ENCODE measurements at regions not wholly inside any gene's neighbourhood (a gene's known extent, or its start where the extent isn't known, plus 50 kb on each side); places are given as distances from the start of the nearest gene placed in this dataset.
"Not testable (repeated sequence)": the region's sequence is repeated elsewhere in the genome, so short reads cannot be mapped to it uniquely, and the experiment has no call there.

DNA sequence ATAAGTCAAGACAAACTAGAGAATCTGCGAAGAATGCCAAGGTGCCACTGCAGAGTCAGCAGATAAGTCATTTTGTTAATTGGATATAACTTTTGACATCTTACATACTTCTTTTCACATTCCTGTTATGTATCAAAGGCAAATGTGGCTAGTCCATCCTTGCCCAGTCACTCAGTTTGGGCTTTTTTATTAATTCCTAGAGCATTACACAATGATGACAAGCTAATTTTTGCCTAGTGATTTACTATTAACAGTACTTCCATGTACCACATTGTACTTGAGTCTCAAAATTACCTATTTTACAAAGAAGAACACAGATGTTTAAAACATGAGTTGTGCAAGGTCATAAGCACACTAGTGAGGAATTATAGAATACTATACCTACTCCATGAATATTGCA is 680.8 kb downstream of the DNAH5 start:
- no peak for DNase-seq
- in situ Hi-C loops (cut with MboI; ENCODE audit: low pct_unique_long_range_greater_than_20kb, low sequenced_read_pairs): no loop called here

GRCh38 chr5:13253111-13253510 is 691.4 kb downstream of the DNAH5 start:
- no peak for DNase-seq
- in situ Hi-C loops (cut with MboI; ENCODE audit: low pct_unique_long_range_greater_than_20kb, low sequenced_read_pairs): no loop called here

GRCh38 chr5:13252699-13253098 is 691.8 kb downstream of the DNAH5 start:
- in situ Hi-C loops (cut with MboI; ENCODE audit: low pct_unique_long_range_greater_than_20kb, low sequenced_read_pairs): no loop called here
- no peak for DNase-seq

- DNase-seq: peak; percentile 39
- in situ Hi-C loops (cut with MboI; ENCODE audit: low pct_unique_long_range_greater_than_20kb, low sequenced_read_pairs): no loop called here
Observed at GRCh38 chr5:13251623-13252376, 692.7 kb downstream of the DNAH5 start.

GRCh38 chr5:13250464-13251291 is 693.8 kb downstream of the DNAH5 start:
- DNase-seq: peak; percentile 16
- in situ Hi-C loops (cut with MboI; ENCODE audit: low pct_unique_long_range_greater_than_20kb, low sequenced_read_pairs): no loop called here

DNA sequence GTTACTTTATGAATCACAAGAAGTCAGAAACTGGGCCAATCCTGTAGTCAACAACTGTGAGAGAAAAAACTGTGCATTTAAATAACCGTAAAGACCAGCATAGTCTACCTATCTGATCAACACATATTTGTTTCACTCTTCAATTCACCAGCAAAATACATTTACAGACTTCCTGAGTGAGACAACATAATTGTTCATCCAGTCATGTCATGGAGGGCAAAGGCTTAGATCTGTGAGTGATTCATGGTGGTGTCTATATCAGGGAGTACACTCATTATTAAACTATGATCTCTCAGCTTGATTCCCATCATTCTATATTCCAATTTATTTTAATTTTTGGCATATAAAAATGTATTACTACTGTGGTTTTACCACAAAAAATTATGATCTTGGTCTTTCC is 694.6 kb downstream of the DNAH5 start:
- DNase-seq: no peak
- in situ Hi-C loops (cut with MboI; ENCODE audit: low pct_unique_long_range_greater_than_20kb, low sequenced_read_pairs): no loop called here

DNA sequence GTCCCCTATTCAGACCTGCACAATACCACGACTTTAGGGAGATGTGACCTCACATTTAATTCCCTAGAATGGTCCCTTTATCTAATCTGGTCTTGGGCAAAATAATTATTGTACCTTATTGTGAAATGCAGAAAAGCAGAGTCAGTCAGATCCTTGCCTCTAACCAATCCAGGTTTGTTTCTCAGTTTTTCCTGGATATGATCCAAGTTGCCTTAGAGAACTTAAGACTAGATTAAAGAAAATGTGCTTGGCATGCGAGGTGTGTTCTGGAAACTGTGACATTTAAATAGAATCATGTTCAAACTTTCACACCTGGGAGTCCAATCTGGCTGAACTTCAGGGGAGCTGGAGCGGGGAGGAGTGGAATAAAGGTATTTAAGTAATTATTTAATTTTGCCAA is 696.2 kb downstream of the DNAH5 start:
- no peak for DNase-seq
- in situ Hi-C loops (cut with MboI; ENCODE audit: low pct_unique_long_range_greater_than_20kb, low sequenced_read_pairs): no loop called here

- DNase-seq: no peak
Observed at GRCh38 chr5:13246053-13246452, 698.4 kb downstream of the DNAH5 start.

DNA sequence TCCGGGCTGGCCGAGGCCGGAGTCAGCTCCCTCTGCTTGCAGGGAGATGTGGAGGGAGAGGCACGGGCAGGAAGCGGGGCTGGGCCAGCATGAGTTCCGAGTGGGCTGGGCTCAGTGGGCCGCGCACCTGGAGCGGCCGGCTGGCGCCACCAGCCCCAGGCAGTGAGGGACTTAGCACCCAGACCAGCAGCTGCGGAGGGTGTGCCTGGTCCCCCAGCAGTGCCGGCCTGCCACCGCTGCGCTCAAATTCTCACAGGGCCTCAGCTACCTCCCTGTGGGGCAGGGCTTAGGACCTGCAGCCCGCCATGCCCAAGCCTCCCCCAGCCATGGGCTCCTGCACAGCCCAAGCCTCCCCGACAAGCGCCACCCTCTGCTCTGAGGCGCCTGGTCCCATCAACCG is 700.3 kb downstream of the DNAH5 start:
- DNase-seq: no peak
- in situ Hi-C loops (cut with MboI; ENCODE audit: low pct_unique_long_range_greater_than_20kb, low sequenced_read_pairs): no loop called here

More at GRCh38 chr5:13246053-13246452, 698.4 kb downstream of the DNAH5 start:
- in situ Hi-C loops (cut with MboI; ENCODE audit: low pct_unique_long_range_greater_than_20kb, low sequenced_read_pairs): no loop called here

DNA sequence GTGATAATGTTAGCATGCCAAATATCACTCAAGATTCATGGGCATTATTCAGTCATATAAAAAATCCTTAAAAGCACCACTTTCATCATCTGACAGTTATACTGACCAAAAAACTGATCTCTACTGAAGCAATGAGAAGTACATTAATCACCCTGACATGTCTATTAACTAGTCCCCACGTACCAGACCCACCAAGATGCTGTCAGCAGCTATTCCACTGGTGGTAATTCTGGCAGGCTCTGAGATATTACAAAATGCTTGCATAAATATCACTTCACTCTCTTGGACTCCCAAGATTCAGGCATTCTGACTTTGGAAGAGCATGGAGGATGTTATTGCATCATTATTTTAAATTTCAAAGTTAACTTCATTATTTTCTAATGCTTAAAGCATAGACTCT is 717.0 kb downstream of the DNAH5 start:
- no peak for DNase-seq
- in situ Hi-C loops (cut with MboI; ENCODE audit: low pct_unique_long_range_greater_than_20kb, low sequenced_read_pairs): no loop called here

- in situ Hi-C loops (cut with MboI; ENCODE audit: low pct_unique_long_range_greater_than_20kb, low sequenced_read_pairs): no loop called here
- no peak for DNase-seq
Observed at GRCh38 chr5:13218518-13218917, 726.0 kb downstream of the DNAH5 start.

GRCh38 chr5:13217636-13218035 is 726.9 kb downstream of the DNAH5 start:
- in situ Hi-C loops (cut with MboI; ENCODE audit: low pct_unique_long_range_greater_than_20kb, low sequenced_read_pairs): no loop called here
- DNase-seq: no peak

DNA sequence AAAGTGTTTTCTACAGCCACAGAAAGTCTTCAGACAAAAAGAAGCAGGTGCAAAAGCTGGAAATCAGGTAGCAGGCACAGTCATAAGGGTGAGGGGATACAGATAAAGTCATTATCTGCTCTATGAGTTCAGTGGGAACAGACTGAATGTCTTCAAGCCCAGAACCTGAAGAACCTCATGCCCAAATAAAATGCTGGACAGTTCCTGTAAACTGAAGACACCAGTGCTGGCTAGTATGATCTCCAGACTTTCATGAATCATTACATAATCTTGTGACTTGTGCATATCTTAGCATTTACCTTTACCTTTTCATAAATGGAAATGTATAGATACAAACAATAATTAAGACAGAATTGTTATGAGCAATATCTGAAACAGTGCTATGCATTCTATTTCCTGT is 728.7 kb downstream of the DNAH5 start:
- in situ Hi-C loops (cut with MboI; ENCODE audit: low pct_unique_long_range_greater_than_20kb, low sequenced_read_pairs): no loop called here
- no peak for DNase-seq

DNA sequence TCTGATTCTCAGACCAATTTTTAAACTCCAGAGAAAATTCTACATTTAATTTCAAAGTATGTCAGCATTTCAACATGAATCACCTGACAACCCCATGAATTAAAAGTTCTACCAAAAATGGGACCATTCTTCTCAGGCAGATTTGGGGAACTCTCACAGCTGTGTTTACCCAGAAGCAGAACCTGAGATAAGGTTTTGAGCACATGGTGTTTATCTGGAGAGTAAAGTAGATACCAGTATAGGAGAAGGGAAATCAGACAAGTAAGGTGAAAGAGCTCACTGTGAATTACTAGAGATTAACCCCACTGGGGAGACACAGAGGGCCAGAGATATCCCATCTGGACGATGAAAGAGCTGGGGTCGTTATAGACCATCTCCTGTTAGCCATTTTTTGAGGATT is 729.1 kb downstream of the DNAH5 start:
- in situ Hi-C loops (cut with MboI; ENCODE audit: low pct_unique_long_range_greater_than_20kb, low sequenced_read_pairs): no loop called here
- no peak for DNase-seq

GRCh38 chr5:13214182-13214581 is 730.3 kb downstream of the DNAH5 start:
- no peak for DNase-seq
- in situ Hi-C loops (cut with MboI; ENCODE audit: low pct_unique_long_range_greater_than_20kb, low sequenced_read_pairs): no loop called here

GRCh38 chr5:13212886-13213285 is 731.6 kb downstream of the DNAH5 start:
- in situ Hi-C loops (cut with MboI; ENCODE audit: low pct_unique_long_range_greater_than_20kb, low sequenced_read_pairs): no loop called here
- no peak for DNase-seq

GRCh38 chr5:13211064-13211463 is 733.4 kb downstream of the DNAH5 start:
- DNase-seq: no peak
- in situ Hi-C loops (cut with MboI; ENCODE audit: low pct_unique_long_range_greater_than_20kb, low sequenced_read_pairs): no loop called here

GRCh38 chr5:13207112-13207511 is 737.4 kb downstream of the DNAH5 start:
- in situ Hi-C loops (cut with MboI; ENCODE audit: low pct_unique_long_range_greater_than_20kb, low sequenced_read_pairs): no loop called here
- no peak for DNase-seq

GRCh38 chr5:13201022-13201421 is 743.5 kb downstream of the DNAH5 start:
- in situ Hi-C loops (cut with MboI; ENCODE audit: low pct_unique_long_range_greater_than_20kb, low sequenced_read_pairs): no loop called here
- no peak for DNase-seq

DNA sequence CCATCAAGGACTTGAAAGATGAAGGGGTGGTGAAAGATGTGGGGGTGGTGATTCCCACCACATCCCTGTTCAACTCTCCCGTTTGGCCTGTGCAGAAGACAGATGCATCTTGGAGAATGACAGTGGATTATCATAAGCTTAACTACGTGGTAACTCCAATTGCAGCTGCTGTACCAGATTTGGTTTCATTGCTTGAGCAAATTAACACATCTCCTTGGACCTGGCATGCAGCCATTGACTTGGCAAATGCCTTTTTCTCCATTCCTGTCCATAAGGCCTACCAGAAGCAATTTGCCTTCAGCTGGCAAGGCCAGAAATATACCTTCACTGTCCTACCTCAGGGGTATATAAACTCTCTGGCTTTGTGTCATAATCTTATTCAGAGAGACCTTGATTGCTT is 746.3 kb downstream of the DNAH5 start:
- in situ Hi-C loops (cut with MboI; ENCODE audit: low pct_unique_long_range_greater_than_20kb, low sequenced_read_pairs): not testable (repeated sequence)

DNA sequence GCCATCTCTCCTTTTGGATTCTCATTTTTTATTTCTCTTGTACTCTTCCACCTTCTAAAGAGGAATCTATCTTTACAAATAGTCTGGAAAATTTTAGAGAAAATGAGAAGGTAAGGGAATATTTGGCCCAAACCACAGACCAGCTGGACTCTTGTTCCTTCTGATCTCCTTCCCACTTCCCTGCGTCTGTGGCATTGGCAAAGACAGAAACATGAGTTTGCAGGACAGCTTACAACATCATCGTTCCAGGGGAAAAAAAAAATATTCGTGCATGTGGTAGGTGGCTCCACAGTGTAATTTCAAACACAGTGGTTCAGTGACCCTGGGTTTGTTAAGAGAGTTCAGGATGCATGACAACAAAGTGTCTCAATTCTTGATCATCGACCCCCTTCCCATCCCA is 755.0 kb downstream of the DNAH5 start:
- no peak for DNase-seq
- in situ Hi-C loops (cut with MboI; ENCODE audit: low pct_unique_long_range_greater_than_20kb, low sequenced_read_pairs): no loop called here

More for the DNA sequence above, 746.3 kb downstream of the DNAH5 start:
- not testable (repeated sequence) for DNase-seq

Measured in KBM-7 (cell line).